ENCODE measurements at regions not wholly inside any gene's neighbourhood (a gene's known extent, or its start where the extent isn't known, plus 50 kb on each side); places are given as distances from the start of the nearest gene placed in this dataset.

DNA sequence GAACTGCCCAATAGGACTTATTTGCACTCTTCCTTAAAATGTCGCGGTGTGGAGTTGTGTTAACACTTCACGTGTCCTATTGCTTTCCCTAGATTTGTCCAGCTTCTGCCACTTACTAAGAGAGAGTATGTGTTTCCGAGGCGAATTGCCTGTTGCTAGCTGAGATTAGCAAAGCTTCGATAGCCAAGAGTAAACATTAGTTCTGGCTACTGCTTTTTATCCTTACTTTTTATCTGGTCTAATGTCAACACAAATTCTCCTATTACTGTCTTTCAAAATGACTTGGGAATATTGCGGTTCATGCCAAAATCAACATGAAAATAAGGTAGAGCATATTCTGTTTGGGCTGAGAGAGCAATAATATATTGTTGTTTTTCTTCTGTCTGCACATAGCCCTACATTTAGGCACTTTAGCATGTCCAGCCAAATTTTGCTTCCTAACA lies 90.4 kb upstream of the VEGFC start:
- Histone ChIP-seq H3K9me3 (ENCODE audit: control insufficient read depth, low read length) (no peaks in the 10 kb centered on the region), H3K4me1 (no peaks in the 10 kb centered on the region), H3K4me2 (ENCODE audit: low read length) (no peak overlapping the region), H3K27me3 (ENCODE audit: control insufficient read depth, insufficient read depth, low read length) (no peaks in the 10 kb centered on the region), H3K79me2 (no peaks in the 10 kb centered on the region), H3K9ac (no peak overlapping the region), H3K27ac (no peak overlapping the region), H2AFZ (no peak overlapping the region), H3K36me3 (ENCODE audit: control insufficient read depth, insufficient read depth, low read length) (no peaks in the 10 kb centered on the region), H3K4me3 (ENCODE audit: low read depth, low read length) (no peak overlapping the region)
- TF ChIP-seq, protein P1, sequence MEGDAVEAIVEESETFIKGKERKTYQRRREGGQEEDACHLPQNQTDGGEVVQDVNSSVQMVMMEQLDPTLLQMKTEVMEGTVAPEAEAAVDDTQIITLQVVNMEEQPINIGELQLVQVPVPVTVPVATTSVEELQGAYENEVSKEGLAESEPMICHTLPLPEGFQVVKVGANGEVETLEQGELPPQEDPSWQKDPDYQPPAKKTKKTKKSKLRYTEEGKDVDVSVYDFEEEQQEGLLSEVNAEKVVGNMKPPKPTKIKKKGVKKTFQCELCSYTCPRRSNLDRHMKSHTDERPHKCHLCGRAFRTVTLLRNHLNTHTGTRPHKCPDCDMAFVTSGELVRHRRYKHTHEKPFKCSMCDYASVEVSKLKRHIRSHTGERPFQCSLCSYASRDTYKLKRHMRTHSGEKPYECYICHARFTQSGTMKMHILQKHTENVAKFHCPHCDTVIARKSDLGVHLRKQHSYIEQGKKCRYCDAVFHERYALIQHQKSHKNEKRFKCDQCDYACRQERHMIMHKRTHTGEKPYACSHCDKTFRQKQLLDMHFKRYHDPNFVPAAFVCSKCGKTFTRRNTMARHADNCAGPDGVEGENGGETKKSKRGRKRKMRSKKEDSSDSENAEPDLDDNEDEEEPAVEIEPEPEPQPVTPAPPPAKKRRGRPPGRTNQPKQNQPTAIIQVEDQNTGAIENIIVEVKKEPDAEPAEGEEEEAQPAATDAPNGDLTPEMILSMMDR (IDR thresholded peaks at IDR 0.05), result no peak

DNA sequence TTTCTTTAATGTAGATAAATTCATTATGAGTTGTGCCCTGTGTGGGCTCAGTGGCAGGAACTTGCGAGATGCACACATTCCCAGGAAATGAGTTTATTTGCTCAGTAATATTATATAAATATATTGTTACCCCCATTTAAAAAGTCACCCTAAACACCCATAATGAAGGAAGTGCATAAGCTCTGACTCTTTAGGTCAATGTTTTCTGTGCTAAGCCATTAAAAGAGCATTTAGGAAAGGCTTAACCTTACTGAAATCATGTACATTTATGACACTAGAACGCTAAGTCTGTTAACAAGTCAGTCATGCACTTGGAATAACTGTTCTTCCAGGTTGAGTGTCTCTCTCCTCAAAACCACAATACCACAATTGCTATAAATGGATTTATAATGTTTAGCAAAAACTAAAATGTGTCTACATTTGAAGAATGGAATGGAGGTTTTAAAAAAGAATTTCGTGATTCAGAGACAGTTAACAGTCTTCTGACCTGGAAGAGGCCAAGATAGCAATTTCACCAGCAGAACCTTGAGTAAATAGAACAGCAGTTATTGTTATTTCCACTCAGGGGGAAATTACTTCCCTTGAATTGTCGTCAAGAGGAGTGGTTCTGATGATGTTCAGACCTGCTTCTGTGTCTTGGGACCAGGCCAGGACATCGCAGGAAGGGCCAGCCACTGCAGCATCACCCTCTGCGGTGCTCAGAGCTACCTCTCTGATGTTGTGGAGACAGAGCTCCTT lies 91.1 kb upstream of the VEGFC start:
- Histone ChIP-seq H3K4me3 (ENCODE audit: low read depth, low read length) (no peak overlapping the region), H3K27me3 (ENCODE audit: control insufficient read depth, insufficient read depth, low read length) (no peaks in the 10 kb centered on the region), H3K9me3 (ENCODE audit: control insufficient read depth, low read length) (no peaks in the 10 kb centered on the region), H3K79me2 (no peaks in the 10 kb centered on the region), H3K9ac (no peak overlapping the region), H3K4me2 (ENCODE audit: low read length) (no peak overlapping the region), H3K36me3 (ENCODE audit: control insufficient read depth, insufficient read depth, low read length) (no peaks in the 10 kb centered on the region), H2AFZ (no peak overlapping the region), H3K27ac (no peak overlapping the region), H3K4me1 (no peaks in the 10 kb centered on the region)
- TF ChIP-seq, protein P1 (IDR thresholded peaks at IDR 0.05), result no peak

DNA sequence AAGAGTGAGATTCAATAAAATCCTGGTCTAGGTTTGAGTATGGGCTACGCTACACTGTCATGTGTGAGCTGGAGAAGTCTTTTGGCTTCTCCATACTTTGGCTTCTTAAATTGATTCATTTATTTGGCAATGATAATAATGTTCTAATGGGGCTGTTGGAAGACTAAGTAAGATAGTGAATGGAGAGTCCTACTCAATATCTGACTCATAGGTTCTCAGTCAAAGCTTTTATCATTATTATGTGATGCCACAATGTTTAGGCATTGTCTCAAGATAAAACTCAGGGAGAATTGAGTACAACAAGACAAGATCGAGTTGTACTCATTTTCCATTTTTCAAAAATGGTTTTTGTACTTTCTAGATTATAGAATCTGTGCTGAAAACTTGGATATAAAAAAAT lies 92.5 kb upstream of the VEGFC start:
- Histone ChIP-seq H3K9me3 (ENCODE audit: control insufficient read depth, low read length) (no peaks in the 10 kb centered on the region), H3K4me3 (ENCODE audit: low read depth, low read length) (no peak overlapping the region), H3K9ac (no peak overlapping the region), H3K4me2 (ENCODE audit: low read length) (no peak overlapping the region), H3K27ac (no peak overlapping the region), H2AFZ (no peak overlapping the region), H3K27me3 (ENCODE audit: control insufficient read depth, insufficient read depth, low read length) (no peaks in the 10 kb centered on the region), H3K79me2 (no peaks in the 10 kb centered on the region), H3K4me1 (no peaks in the 10 kb centered on the region), H3K36me3 (ENCODE audit: control insufficient read depth, insufficient read depth, low read length) (no peaks in the 10 kb centered on the region)
- TF ChIP-seq, protein P1 (IDR thresholded peaks at IDR 0.05), result no peak

DNA sequence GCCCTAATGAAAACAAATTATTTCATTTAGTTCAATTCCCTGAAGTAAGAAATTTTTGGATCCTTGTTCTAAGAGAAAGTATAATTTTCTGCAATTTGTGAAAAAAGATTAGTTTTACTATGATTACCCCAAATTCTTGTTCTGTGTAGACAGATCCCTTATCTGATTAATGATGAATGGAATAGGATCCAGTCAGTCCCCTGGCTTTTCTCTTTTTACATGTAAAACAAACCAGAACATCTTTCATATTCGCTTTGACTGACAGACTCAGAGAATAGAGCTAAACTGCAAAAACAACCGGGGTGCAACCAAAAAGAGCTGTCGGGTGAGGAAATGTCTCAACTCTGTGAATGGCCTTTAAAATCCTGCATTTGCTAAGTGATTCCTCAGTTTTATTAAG lies 93.4 kb upstream of the VEGFC start:
- Histone ChIP-seq H3K27me3 (ENCODE audit: control insufficient read depth, insufficient read depth, low read length) (no peaks in the 10 kb centered on the region), H3K4me3 (ENCODE audit: low read depth, low read length) (no peak overlapping the region), H3K4me2 (ENCODE audit: low read length) (no peak overlapping the region), H3K27ac (no peak overlapping the region), H3K36me3 (ENCODE audit: control insufficient read depth, insufficient read depth, low read length) (no peaks in the 10 kb centered on the region), H3K9me3 (ENCODE audit: control insufficient read depth, low read length) (no peaks in the 10 kb centered on the region), H3K9ac (no peak overlapping the region), H3K4me1 (no peaks in the 10 kb centered on the region), H3K79me2 (no peaks in the 10 kb centered on the region), H2AFZ (no peak overlapping the region)
- TF ChIP-seq, protein P1 (IDR thresholded peaks at IDR 0.05), result no peak

DNA sequence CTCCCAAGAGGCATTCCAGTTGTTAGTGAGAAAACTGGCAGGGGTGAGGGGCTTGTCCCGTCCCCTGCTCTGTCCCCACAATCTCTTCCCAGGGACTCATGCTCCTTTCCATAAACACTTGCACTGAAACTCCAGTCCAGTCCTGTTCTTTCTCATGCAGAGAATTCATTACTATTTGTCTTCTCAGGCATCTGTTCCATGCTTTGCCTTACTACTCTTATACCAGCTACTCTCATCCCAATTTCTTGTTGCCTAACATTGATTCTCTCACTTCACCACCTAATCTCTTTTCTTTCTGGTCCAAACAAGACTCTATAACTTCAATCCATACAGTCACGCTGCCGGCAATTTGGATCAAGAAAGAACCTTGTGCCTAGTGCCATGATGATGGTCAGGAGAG lies 97.1 kb upstream of the VEGFC start:
- Histone ChIP-seq H2AFZ (no peak overlapping the region), H3K4me3 (ENCODE audit: low read depth, low read length) (no peak overlapping the region), H3K27me3 (ENCODE audit: control insufficient read depth, insufficient read depth, low read length) (no peaks in the 10 kb centered on the region), H3K79me2 (no peaks in the 10 kb centered on the region), H3K9me3 (ENCODE audit: control insufficient read depth, low read length) (no peaks in the 10 kb centered on the region), H3K36me3 (ENCODE audit: control insufficient read depth, insufficient read depth, low read length) (no peaks in the 10 kb centered on the region), H3K4me2 (ENCODE audit: low read length) (no peak overlapping the region), H3K27ac (no peak overlapping the region), H3K9ac (no peak overlapping the region), H3K4me1 (no peaks in the 10 kb centered on the region)
- TF ChIP-seq, protein P1 (IDR thresholded peaks at IDR 0.05), result no peak

Measured in parathyroid adenoma (tissue), 2 donors.